H9 (cell line): ENCODE measurements at regions not wholly inside any gene's neighbourhood (a gene's known extent, or its start where the extent isn't known, plus 50 kb on each side); places are given as distances from the start of the nearest gene placed in this dataset.

Experiments
- DNase-seq: peaks from one replicate; pipeline ENCODE4 v3.0.0-alpha.2; 2017
- H2AFZ ChIP-seq: one replicate; pipeline ENCODE4 v1.6.1; 2013; ENCODE audit warnings: mild to moderate bottlenecking, low read length, control low read depth, moderate library complexity
- H2AK5ac ChIP-seq: 2 replicates; pipeline ENCODE4 v1.6.1; 2013; ENCODE audit warnings: low read length, control low read depth, mixed read lengths; ENCODE audit not compliant: insufficient read length
- H2BK120ac ChIP-seq: one replicate; pipeline ENCODE4 v1.6.1; 2013; ENCODE audit warnings: low read depth, mild to moderate bottlenecking, low read length, control low read depth, inconsistent platforms; ENCODE audit not compliant: poor library complexity, severe bottlenecking
- H2BK12ac ChIP-seq: 2 replicates; pipeline ENCODE4 v1.6.1; 2013; ENCODE audit warnings: low read length, control low read depth, mixed read lengths, low read depth; ENCODE audit not compliant: insufficient read length
- H2BK15ac ChIP-seq: 2 replicates; pipeline ENCODE4 v1.6.1; 2013; ENCODE audit warnings: low read depth, low read length, control low read depth
- H2BK20ac ChIP-seq: one replicate; pipeline ENCODE4 v1.6.1; 2013; ENCODE audit warnings: low read depth, mild to moderate bottlenecking, low read length, control low read depth, inconsistent platforms; ENCODE audit not compliant: poor library complexity, severe bottlenecking
- H2BK5ac ChIP-seq: 2 replicates; pipeline ENCODE4 v1.6.1; 2013; ENCODE audit warnings: low read length, control low read depth, mixed read lengths; ENCODE audit not compliant: insufficient read length
- H3K14ac ChIP-seq: 2 replicates; pipeline ENCODE4 v1.6.1; 2013; ENCODE audit warnings: low read length, control low read depth; ENCODE audit not compliant: insufficient read depth
- H3K18ac ChIP-seq: 2 replicates; pipeline ENCODE4 v1.6.1; 2013; ENCODE audit warnings: low read depth, mild to moderate bottlenecking, mixed read lengths, low read length, control low read depth; ENCODE audit not compliant: insufficient read length
- H3K23ac ChIP-seq: 2 replicates; pipeline ENCODE4 v1.6.1; 2013; ENCODE audit warnings: low read length, control low read depth, mixed read lengths, low read depth; ENCODE audit not compliant: insufficient read length
- H3K23me2 ChIP-seq: 2 replicates; pipeline ENCODE4 v1.6.1; 2013; ENCODE audit warnings: low read depth, mild to moderate bottlenecking, mixed read lengths, low read length, control low read depth; ENCODE audit not compliant: insufficient read length, poor library complexity, severe bottlenecking
- H3K27ac ChIP-seq: 2 replicates; pipeline ENCODE4 v1.5.1; 2013; ENCODE audit warnings: low read length, control low read depth, mixed read lengths, low read depth; ENCODE audit not compliant: insufficient read length
- H3K27me3 ChIP-seq: 2 replicates; pipeline ENCODE4 v1.6.1; 2013; ENCODE audit warnings: low read length, control low read depth, inconsistent platforms; ENCODE audit not compliant: insufficient read depth
- H3K4ac ChIP-seq: 2 replicates; pipeline ENCODE4 v1.6.1; 2013; ENCODE audit warnings: low read depth, mild to moderate bottlenecking, control low read depth, inconsistent platforms, low read length, moderate library complexity
- H3K4me1 ChIP-seq: 2 replicates; pipeline ENCODE4 v1.6.1; 2013; ENCODE audit warnings: low read length, control low read depth, inconsistent platforms; ENCODE audit not compliant: insufficient read depth
- H3K4me2 ChIP-seq: 2 replicates; pipeline ENCODE4 v1.6.1; 2013; ENCODE audit warnings: low read length, control low read depth, mixed read lengths; ENCODE audit not compliant: insufficient read length, insufficient read depth
- H3K56ac ChIP-seq: 2 replicates; pipeline ENCODE4 v1.6.1; 2013; ENCODE audit warnings: low read depth, mild to moderate bottlenecking, mixed read lengths, low read length, control low read depth; ENCODE audit not compliant: insufficient read length
- H3K79me1 ChIP-seq: 2 replicates; pipeline ENCODE4 v1.6.1; 2013; ENCODE audit warnings: low read depth, mild to moderate bottlenecking, moderate library complexity, low read length, control low read depth, inconsistent platforms; ENCODE audit not compliant: insufficient read depth, poor library complexity, severe bottlenecking
- H3K79me2 ChIP-seq: 2 replicates; pipeline ENCODE4 v1.6.1; 2013; ENCODE audit warnings: low read length, control low read depth, inconsistent platforms; ENCODE audit not compliant: insufficient read depth
- H3K9ac ChIP-seq: 2 replicates; pipeline ENCODE4 v1.6.1; 2013; ENCODE audit warnings: low read length, control low read depth, mixed read lengths; ENCODE audit not compliant: insufficient read length; ENCODE audit errors: extremely low read depth
- H3K9me3 ChIP-seq: one replicate; pipeline ENCODE4 v1.6.1; 2013; ENCODE audit warnings: low read depth, low read length, inconsistent platforms; ENCODE audit not compliant: control insufficient read depth
- H3T11ph ChIP-seq: one replicate; pipeline ENCODE4 v1.6.1; 2013; ENCODE audit warnings: mild to moderate bottlenecking, low read length, control low read depth, inconsistent platforms
- H4K20me1 ChIP-seq: one replicate; pipeline ENCODE4 v1.6.1; 2013; ENCODE audit not compliant: control insufficient read depth, insufficient read length, insufficient read depth
- H4K5ac ChIP-seq: 2 replicates; pipeline ENCODE4 v1.6.1; 2013; ENCODE audit warnings: low read depth, mild to moderate bottlenecking, mixed read lengths, low read length, control low read depth; ENCODE audit not compliant: insufficient read length
- H4K8ac ChIP-seq: replicated peaks from 2 replicates; pipeline ENCODE4 v1.6.1; 2013; ENCODE audit warnings: low read length, control low read depth, mixed read lengths, low read depth; ENCODE audit not compliant: insufficient read length
- H4K91ac ChIP-seq: 2 replicates; pipeline ENCODE4 v1.6.1; 2013; ENCODE audit warnings: low read depth, mild to moderate bottlenecking, moderate library complexity, mixed read lengths, low read length, control low read depth; ENCODE audit not compliant: insufficient read length
- H3K27ac Mint-ChIP-seq, 3 experiments: 2 replicates in 2 of 3; 3 replicates in 1 of 3; pipeline ENCODE4 v1.8.0; 2020 to 2021; ENCODE audit warnings: mixed read lengths in 3 of 3, mild to moderate bottlenecking in 1 of 3, moderate library complexity in 1 of 3
- H3K27me3 Mint-ChIP-seq: 2 replicates; pipeline ENCODE4 v1.8.0; 2021; ENCODE audit warnings: low read depth, mild to moderate bottlenecking, moderate library complexity, mixed read lengths
- H3K36me3 Mint-ChIP-seq, 3 experiments: 2 replicates in 2 of 3; 3 replicates in 1 of 3; pipeline ENCODE4 v1.8.0; 2020 to 2021; ENCODE audit warnings: low read depth in 3 of 3, mixed read lengths in 3 of 3; ENCODE audit not compliant: insufficient read depth in 1 of 3
- H3K4me1 Mint-ChIP-seq, 2 experiments: 2 replicates each; pipeline ENCODE4 v1.8.0; 2020; ENCODE audit warnings: mixed read lengths in 2 of 2
- H3K4me3 Mint-ChIP-seq, 2 experiments: 2 replicates in 1 of 2; 3 replicates in 1 of 2; pipeline ENCODE4 v1.8.0; 2020 to 2021; ENCODE audit warnings: mild to moderate bottlenecking in 2 of 2, mixed read lengths in 2 of 2, moderate library complexity in 1 of 2
- H3K9me3 Mint-ChIP-seq, 2 experiments: 2 replicates in 1 of 2; 3 replicates in 1 of 2; pipeline ENCODE4 v1.8.0; 2020; ENCODE audit warnings: mild to moderate bottlenecking in 2 of 2, mixed read lengths in 2 of 2, moderate library complexity in 1 of 2
- WGBS: extraction: QIAGEN DNeasy Blood & Tissue Kit; methylation state at CpG from one replicate; pipeline ENCODE4 v1.1.7; 2013; ENCODE audit warnings: missing lambda C conversion rate, low lambda C conversion rate, mixed read lengths; ENCODE audit not compliant: insufficient read length; ENCODE audit errors: extremely low coverage; 5-methylcytosine and 5-hydroxymethylcytosine counted together
- TF ChIP-seq, protein P1 (sequence below): fragments of 200-600 bp; sonication (generic); conservative IDR thresholded peaks from 3 replicates; pipeline ENCODE4 v1.8.0; 2021; ENCODE audit warnings: antibody characterized with exemption, mild to moderate bottlenecking

DNA sequence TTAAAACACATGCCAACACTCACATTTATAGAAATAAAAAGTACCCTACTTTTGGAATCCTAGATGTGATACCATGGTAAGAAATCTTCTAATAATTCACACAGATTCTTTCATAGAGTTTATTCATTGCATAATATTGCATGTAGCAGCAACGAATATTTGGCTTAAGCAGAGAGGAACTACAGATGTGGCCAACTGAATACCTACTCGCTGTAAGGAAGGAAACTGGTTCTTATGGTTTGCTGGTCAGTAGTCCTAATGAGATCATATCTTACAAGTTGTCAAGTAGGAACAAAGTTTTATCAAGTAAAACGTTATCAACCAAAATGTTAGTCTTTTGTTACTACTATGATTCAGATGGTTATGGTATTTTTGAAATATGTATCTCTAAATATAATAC, 996.1 kb downstream of the PDHA2 start:
- Histone ChIP-seq H3K27me3 (no peaks in the 10 kb centered on the region), H2BK15ac (no peak overlapping the region), H2BK120ac (no peak overlapping the region), H2BK5ac (no peak overlapping the region), H3K4ac (no peak overlapping the region), H3K79me1 (no peaks in the 10 kb centered on the region), H3K9me3 (no peaks in the 10 kb centered on the region), H3K18ac (no peak overlapping the region), H3K9ac (no peak overlapping the region), H4K8ac (no peak overlapping the region), H4K91ac (no peak overlapping the region), H2BK20ac (no peak overlapping the region), H3K79me2 (no peaks in the 10 kb centered on the region), H3K14ac (no peak overlapping the region), H3K4me2 (no peak overlapping the region), H3K56ac (no peak overlapping the region), H3K4me1 (no peaks in the 10 kb centered on the region), H3K23me2 (no peaks in the 10 kb centered on the region), H3T11ph (no peak overlapping the region), H2AK5ac (no peak overlapping the region), H2AFZ (no peak overlapping the region), H4K20me1 (no peaks in the 10 kb centered on the region), H3K23ac (no peak overlapping the region), H3K27ac (no peak overlapping the region), H2BK12ac (no peak overlapping the region), H4K5ac (no peak overlapping the region)
- Mint-ChIP-seq H3K4me1 (no peaks in the 10 kb centered on the region), H3K9me3 (no peaks in the 10 kb centered on the region), H3K27me3 (no peaks in the 10 kb centered on the region), H3K4me3 (no peak overlapping the region), H3K27ac (no peak overlapping the region), H3K36me3 (no peaks in the 10 kb centered on the region; a peak in 1 of 7 replicates)
- no CpG with 5 or more reads among the region's 3 CpGs for WGBS
- TF ChIP-seq, protein P1, sequence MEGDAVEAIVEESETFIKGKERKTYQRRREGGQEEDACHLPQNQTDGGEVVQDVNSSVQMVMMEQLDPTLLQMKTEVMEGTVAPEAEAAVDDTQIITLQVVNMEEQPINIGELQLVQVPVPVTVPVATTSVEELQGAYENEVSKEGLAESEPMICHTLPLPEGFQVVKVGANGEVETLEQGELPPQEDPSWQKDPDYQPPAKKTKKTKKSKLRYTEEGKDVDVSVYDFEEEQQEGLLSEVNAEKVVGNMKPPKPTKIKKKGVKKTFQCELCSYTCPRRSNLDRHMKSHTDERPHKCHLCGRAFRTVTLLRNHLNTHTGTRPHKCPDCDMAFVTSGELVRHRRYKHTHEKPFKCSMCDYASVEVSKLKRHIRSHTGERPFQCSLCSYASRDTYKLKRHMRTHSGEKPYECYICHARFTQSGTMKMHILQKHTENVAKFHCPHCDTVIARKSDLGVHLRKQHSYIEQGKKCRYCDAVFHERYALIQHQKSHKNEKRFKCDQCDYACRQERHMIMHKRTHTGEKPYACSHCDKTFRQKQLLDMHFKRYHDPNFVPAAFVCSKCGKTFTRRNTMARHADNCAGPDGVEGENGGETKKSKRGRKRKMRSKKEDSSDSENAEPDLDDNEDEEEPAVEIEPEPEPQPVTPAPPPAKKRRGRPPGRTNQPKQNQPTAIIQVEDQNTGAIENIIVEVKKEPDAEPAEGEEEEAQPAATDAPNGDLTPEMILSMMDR: no peak
- no peak for DNase-seq
